GM18498 (cell line): ENCODE measurements at regions not wholly inside any gene's neighbourhood (a gene's known extent, or its start where the extent isn't known, plus 50 kb on each side); places are given as distances from the start of the nearest gene placed in this dataset.

Source experiments
- ATAC-seq: cut with Tn5 transposase; IDR thresholded peaks from one replicate; pipeline ENCODE4 v1.9.1; 2021; ENCODE audit warnings: mild to moderate bottlenecking, moderate library complexity; ENCODE audit not compliant: unreplicated experiment

DNA sequence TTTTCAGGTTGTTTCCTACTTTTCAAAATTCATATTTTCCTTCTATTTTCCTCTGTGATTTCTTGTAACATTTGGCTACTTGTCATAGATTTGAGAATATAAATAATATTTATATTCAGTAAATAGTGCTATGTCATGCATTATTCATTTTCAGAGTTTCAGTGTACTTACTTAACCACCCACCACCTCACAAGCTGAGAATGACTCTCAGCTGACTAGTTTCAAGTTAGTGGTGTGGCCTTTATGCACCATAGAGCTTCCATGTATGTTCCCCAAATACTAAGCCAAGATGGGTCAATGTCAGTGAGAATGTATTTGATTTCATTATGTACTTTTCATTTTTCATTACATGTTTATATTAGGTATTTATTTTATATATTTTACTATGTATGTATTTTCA is 56.9 kb upstream of the RGS1 start:
- peak; percentile 45 for ATAC-seq

DNA sequence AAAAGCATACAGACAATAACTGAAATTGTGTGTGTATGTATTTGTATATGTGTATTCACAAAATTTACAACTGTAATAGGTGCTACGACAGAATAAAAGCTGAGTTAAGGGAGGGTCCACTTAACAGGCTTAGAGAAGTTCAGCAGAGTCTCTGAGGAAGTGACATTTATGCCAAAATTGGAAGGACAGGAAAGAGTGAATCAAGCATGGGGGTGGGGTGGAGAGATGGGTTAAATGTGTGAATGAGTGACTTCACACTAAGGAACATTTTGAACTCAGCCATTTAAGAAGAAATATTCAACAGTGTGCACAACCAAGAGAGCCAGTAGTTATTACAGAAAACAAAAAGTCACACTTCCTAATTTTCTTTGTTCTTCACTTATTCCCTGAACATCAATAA is 53.8 kb upstream of the RGS1 start:
- ATAC-seq, result no peak

DNA sequence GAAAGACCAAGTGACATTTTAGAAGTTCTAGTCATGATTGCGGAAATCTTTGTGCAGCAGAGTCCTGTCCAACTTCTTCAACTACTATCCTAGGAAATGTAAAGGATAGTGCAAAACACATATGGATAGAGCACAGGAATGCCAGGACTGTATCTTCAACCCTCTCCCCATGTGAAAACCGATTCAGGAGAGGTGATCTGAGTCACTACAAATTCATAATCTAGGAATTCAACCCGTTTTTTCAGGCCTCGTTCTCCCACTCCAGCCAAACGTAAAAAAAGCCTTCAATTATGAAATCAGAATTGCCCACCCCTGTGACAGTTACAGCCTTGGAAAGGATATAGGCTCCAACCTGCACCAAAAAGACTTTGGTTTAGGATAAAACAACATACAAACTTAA is 52.9 kb upstream of the RGS1 start:
- no peak for ATAC-seq

DNA sequence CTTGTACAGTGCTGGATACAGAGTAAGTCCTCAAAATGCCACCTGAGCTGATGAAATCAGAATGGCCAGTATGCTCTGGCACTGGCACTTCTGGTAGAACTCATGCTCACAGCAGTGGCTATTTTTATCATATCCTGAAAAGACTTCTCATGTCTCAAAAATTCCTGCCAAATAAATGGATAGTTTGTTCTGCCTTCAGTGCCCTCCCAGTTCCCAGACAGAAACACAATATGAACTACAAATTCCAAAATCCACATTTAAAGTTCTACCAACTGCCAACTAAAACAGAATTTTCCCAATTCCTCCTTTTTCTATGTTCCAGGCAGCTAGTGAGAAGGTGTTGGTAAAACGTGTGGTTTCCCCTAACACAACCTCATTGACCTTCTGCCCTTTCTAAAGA is 51.4 kb upstream of the RGS1 start:
- no peak for ATAC-seq
